ENCODE measurements at regions not wholly inside any gene's neighbourhood (a gene's known extent, or its start where the extent isn't known, plus 50 kb on each side); places are given as distances from the start of the nearest gene placed in this dataset.
A peak's percentile ranks its signal among the peaks of the same experiment; 100 is the strongest.

DNA sequence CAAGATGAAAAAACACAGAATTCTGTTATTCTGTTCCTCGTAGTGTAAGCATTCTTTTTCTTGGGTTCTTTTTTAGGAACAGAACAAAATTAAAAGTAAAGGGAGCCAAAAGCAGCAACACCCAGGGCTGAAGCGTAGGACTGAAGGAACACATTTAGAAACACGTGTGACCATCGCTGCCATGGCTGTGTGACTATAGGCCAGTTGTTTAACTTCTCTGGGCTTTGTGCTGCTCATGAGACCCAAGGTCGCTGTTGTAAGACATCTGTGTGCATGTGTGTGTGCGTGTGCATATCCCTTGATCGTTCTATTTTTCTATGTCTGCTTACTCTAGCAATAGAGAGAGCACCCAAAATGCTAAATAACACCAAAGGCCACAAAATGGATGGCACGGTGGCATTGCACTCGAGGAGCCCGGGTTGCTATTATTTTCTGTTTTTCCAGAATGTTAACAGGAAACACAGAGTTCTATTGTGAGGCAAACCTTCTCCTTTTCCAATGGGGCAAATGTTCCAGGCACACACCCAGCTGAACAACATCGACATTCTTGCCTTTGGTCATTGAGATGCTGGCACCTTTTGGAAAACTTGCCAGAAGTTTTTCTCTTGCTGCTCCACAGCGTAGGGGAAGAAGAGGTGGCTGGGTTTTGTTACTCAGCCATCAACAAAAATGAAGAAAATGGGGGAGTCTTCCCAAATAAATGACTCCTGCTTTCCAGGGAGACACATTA lies 267.8 kb upstream of the ECI2 start:
- TF ChIP-seq RAD21 (IDR thresholded peaks at IDR 0.05; ENCODE audit: low read depth) (no peak), FOXM1 (IDR thresholded peaks at IDR 0.05; ENCODE audit: borderline replicate concordance, low read depth) (no peak), EP300 (IDR thresholded peaks at IDR 0.05; ENCODE audit: borderline replicate concordance) (no peak), CEBPB (IDR thresholded peaks at IDR 0.05) (no peak), TCF12 (IDR thresholded peaks at IDR 0.05; ENCODE audit: low read depth) (no peak), NFIC (IDR thresholded peaks at IDR 0.05) (no peak), YY1 (IDR thresholded peaks at IDR 0.05; ENCODE audit: low read depth) (no peak), CREB1 (IDR thresholded peaks at IDR 0.05; ENCODE audit: low read depth) (no peak), TAF1 (IDR thresholded peaks at IDR 0.05; ENCODE audit: low read depth) (no peak), ZBTB7A (IDR thresholded peaks at IDR 0.05; ENCODE audit: low read depth) (no peak), EGR1 (IDR thresholded peaks at IDR 0.05) (no peak)
- TF ChIP-seq, protein P1, sequence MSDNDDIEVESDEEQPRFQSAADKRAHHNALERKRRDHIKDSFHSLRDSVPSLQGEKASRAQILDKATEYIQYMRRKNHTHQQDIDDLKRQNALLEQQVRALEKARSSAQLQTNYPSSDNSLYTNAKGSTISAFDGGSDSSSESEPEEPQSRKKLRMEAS (IDR thresholded peaks at IDR 0.05): 0 out of 2 replicates have a peak, but pooled peaks have one; percentile 3
- TF ChIP-seq, protein P2, sequence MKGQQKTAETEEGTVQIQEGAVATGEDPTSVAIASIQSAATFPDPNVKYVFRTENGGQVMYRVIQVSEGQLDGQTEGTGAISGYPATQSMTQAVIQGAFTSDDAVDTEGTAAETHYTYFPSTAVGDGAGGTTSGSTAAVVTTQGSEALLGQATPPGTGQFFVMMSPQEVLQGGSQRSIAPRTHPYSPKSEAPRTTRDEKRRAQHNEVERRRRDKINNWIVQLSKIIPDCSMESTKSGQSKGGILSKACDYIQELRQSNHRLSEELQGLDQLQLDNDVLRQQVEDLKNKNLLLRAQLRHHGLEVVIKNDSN (IDR thresholded peaks at IDR 0.05): no peak
- TF ChIP-seq, protein P3, sequence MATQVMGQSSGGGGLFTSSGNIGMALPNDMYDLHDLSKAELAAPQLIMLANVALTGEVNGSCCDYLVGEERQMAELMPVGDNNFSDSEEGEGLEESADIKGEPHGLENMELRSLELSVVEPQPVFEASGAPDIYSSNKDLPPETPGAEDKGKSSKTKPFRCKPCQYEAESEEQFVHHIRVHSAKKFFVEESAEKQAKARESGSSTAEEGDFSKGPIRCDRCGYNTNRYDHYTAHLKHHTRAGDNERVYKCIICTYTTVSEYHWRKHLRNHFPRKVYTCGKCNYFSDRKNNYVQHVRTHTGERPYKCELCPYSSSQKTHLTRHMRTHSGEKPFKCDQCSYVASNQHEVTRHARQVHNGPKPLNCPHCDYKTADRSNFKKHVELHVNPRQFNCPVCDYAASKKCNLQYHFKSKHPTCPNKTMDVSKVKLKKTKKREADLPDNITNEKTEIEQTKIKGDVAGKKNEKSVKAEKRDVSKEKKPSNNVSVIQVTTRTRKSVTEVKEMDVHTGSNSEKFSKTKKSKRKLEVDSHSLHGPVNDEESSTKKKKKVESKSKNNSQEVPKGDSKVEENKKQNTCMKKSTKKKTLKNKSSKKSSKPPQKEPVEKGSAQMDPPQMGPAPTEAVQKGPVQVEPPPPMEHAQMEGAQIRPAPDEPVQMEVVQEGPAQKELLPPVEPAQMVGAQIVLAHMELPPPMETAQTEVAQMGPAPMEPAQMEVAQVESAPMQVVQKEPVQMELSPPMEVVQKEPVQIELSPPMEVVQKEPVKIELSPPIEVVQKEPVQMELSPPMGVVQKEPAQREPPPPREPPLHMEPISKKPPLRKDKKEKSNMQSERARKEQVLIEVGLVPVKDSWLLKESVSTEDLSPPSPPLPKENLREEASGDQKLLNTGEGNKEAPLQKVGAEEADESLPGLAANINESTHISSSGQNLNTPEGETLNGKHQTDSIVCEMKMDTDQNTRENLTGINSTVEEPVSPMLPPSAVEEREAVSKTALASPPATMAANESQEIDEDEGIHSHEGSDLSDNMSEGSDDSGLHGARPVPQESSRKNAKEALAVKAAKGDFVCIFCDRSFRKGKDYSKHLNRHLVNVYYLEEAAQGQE (IDR thresholded peaks at IDR 0.05; ENCODE audit: low read depth): no peak
